GM13976 (cell line): ENCODE measurements at regions not wholly inside any gene's neighbourhood (a gene's known extent, or its start where the extent isn't known, plus 50 kb on each side); places are given as distances from the start of the nearest gene placed in this dataset.

Experiments
- DNase-seq: peaks from one replicate; pipeline ENCODE4 v3.0.0; 2012; ENCODE audit warnings: low spot score
- CTCF ChIP-seq: IDR thresholded peaks from 2 replicates; pipeline ENCODE4 v1.5.1; 2012; ENCODE audit warnings: borderline replicate concordance, mild to moderate bottlenecking; ENCODE audit not compliant: insufficient read depth; ENCODE audit errors: extremely low read depth, missing control alignments, control extremely low read depth
- in situ Hi-C: fragments of 300-500 bp; cut with MboI; formaldehyde crosslinking; loops from one replicate; pipeline ENCODE4 v1.12.0; 2022; ENCODE audit warnings: low sequenced_read_pairs, mixed read lengths, inconsistent platforms; ENCODE audit not compliant: unreplicated experiment

GRCh38 chr18:22320155-22320554 is 97.6 kb downstream of the CTAGE1 start:
- no peak for DNase-seq
- TF ChIP-seq CTCF, result no peak
- in situ Hi-C loops, result no loop called here

- in situ Hi-C loops, result no loop called here
- TF ChIP-seq CTCF, result no peak
- no peak for DNase-seq
These were observed 98.8 kb downstream of the CTAGE1 start for GRCh38 chr18:22318745-22319407.

GRCh38 chr18:22314420-22314819 is 103.3 kb downstream of the CTAGE1 start:
- in situ Hi-C loops, result no loop called here
- TF ChIP-seq CTCF, result no peak
- no peak for DNase-seq

- in situ Hi-C loops, result no loop called here
- no peak for DNase-seq
- TF ChIP-seq CTCF, result no peak
These were observed 103.7 kb downstream of the CTAGE1 start for GRCh38 chr18:22314001-22314400.

GRCh38 chr18:22311301-22311700 is 106.4 kb downstream of the CTAGE1 start:
- no peak for TF ChIP-seq CTCF
- no peak for DNase-seq
- in situ Hi-C loops, result no loop called here

- no peak for TF ChIP-seq CTCF
- in situ Hi-C loops, result no loop called here
- DNase-seq, result no peak
These were observed 108.5 kb downstream of the CTAGE1 start for GRCh38 chr18:22309191-22309590.

GRCh38 chr18:22307528-22307927 is 110.2 kb downstream of the CTAGE1 start:
- TF ChIP-seq CTCF, result no peak
- in situ Hi-C loops, result no loop called here

More at GRCh38 chr18:22307528-22307927, 110.2 kb downstream of the CTAGE1 start:
- DNase-seq, result no peak
